HG03064 (cell line): ENCODE measurements at regions not wholly inside any gene's neighbourhood (a gene's known extent, or its start where the extent isn't known, plus 50 kb on each side); places are given as distances from the start of the nearest gene placed in this dataset.

Source experiments
- ATAC-seq: cut with Tn5 transposase; IDR thresholded peaks from one replicate; pipeline ENCODE4 v1.9.1; 2021; ENCODE audit warnings: low read depth; ENCODE audit not compliant: unreplicated experiment

GRCh38 chr11:80698637-80699036, 1257.8 kb upstream of the TENM4 start:
- no peak for ATAC-seq

- ATAC-seq = no peak
Measured at GRCh38 chr11:80694385-80694784, 1253.6 kb upstream of the TENM4 start.

- no peak for ATAC-seq
Measured at GRCh38 chr11:80687941-80688340, 1247.1 kb upstream of the TENM4 start.

- ATAC-seq = no peak
Measured at GRCh38 chr11:80686889-80687288, 1246.1 kb upstream of the TENM4 start.

GRCh38 chr11:80673566-80673965, 1232.7 kb upstream of the TENM4 start:
- ATAC-seq = no peak

- ATAC-seq = no peak
Measured at GRCh38 chr11:80669620-80670019, 1228.8 kb upstream of the TENM4 start.

GRCh38 chr11:80668039-80668438, 1227.2 kb upstream of the TENM4 start:
- ATAC-seq = no peak

- ATAC-seq = no peak
Measured at GRCh38 chr11:80655834-80656233, 1215.0 kb upstream of the TENM4 start.

- ATAC-seq = no peak
Measured at GRCh38 chr11:80650966-80651365, 1210.1 kb upstream of the TENM4 start.

GRCh38 chr11:80649186-80649585, 1208.4 kb upstream of the TENM4 start:
- ATAC-seq = no peak

GRCh38 chr11:80638296-80638695, 1197.5 kb upstream of the TENM4 start:
- ATAC-seq = no peak

- no peak for ATAC-seq
Measured at GRCh38 chr11:80637571-80637970, 1196.7 kb upstream of the TENM4 start.

- ATAC-seq = no peak
Measured at GRCh38 chr11:80636999-80637398, 1196.2 kb upstream of the TENM4 start.

- no peak for ATAC-seq
Measured at GRCh38 chr11:80635178-80635577, 1194.3 kb upstream of the TENM4 start.

- ATAC-seq = no peak
Measured at GRCh38 chr11:80632691-80633090, 1191.9 kb upstream of the TENM4 start.

GRCh38 chr11:80632156-80632555, 1191.3 kb upstream of the TENM4 start:
- ATAC-seq = no peak

- no peak for ATAC-seq
Measured at GRCh38 chr11:80629466-80629865, 1188.6 kb upstream of the TENM4 start.

GRCh38 chr11:80627364-80627763, 1186.5 kb upstream of the TENM4 start:
- no peak for ATAC-seq

- ATAC-seq = no peak
Measured at GRCh38 chr11:80626721-80627120, 1185.9 kb upstream of the TENM4 start.

- no peak for ATAC-seq
Measured at GRCh38 chr11:80625563-80625962, 1184.7 kb upstream of the TENM4 start.

GRCh38 chr11:80621871-80622270, 1181.0 kb upstream of the TENM4 start:
- ATAC-seq = no peak

- no peak for ATAC-seq
Measured at GRCh38 chr11:80620867-80621266, 1180.0 kb upstream of the TENM4 start.

- no peak for ATAC-seq
Measured at GRCh38 chr11:80617156-80617555, 1176.3 kb upstream of the TENM4 start.
